ENCODE measurements at regions not wholly inside any gene's neighbourhood (a gene's known extent, or its start where the extent isn't known, plus 50 kb on each side); places are given as distances from the start of the nearest gene placed in this dataset.
A peak's percentile ranks its signal among the peaks of the same experiment; 100 is the strongest.

DNA sequence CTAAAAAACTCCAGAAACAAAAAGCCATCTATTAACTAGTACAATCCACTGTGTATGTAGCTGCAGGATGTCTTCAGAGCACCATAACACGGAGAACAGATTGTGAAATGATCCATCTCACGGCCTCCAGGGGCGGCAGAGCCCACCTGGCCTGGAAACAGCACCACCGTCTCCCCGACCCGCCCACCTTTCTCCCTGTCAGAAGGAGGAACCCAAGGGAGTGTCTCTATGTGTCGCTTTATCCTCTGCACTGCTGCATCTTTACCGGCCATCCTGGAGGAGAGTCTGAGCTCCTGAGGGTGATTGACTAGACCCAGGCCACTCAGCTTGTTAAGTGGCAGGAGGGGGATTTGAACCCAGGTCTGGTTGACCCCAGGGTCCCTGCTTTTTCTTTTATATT is 405.0 kb downstream of the MATN1 start:
- no peak for DNase-seq (ENCODE audit: low read depth)
- TF ChIP-seq, protein P1, sequence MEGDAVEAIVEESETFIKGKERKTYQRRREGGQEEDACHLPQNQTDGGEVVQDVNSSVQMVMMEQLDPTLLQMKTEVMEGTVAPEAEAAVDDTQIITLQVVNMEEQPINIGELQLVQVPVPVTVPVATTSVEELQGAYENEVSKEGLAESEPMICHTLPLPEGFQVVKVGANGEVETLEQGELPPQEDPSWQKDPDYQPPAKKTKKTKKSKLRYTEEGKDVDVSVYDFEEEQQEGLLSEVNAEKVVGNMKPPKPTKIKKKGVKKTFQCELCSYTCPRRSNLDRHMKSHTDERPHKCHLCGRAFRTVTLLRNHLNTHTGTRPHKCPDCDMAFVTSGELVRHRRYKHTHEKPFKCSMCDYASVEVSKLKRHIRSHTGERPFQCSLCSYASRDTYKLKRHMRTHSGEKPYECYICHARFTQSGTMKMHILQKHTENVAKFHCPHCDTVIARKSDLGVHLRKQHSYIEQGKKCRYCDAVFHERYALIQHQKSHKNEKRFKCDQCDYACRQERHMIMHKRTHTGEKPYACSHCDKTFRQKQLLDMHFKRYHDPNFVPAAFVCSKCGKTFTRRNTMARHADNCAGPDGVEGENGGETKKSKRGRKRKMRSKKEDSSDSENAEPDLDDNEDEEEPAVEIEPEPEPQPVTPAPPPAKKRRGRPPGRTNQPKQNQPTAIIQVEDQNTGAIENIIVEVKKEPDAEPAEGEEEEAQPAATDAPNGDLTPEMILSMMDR (conservative IDR thresholded peaks at IDR 0.05; ENCODE audit: low read depth, low read length), result no peak

DNA sequence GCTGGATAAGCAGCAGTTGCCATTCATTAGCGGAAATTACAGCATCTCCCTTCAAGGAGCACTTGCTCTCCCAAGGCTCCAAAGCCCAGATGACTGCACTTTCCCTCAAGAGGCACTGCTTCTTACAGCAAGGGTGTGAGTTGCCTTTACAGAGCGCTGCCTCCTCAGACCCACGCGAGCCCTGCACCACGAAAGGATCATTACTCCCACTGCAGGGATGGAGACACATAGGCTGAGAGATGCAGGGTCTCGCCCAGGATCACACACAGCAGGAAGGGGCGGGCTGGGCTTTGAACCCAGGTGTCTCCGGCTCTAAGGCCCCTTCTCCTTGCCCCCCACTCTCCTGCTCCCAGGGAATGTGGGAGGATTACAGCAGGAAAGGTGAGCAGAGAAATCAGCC is 405.5 kb downstream of the MATN1 start:
- no peak for DNase-seq (ENCODE audit: low read depth)
- TF ChIP-seq, protein P1 (conservative IDR thresholded peaks at IDR 0.05; ENCODE audit: low read depth, low read length), result no peak
- no peak overlapping the region for H3K4me3 ChIP-seq (ENCODE audit: low read depth, low read length)

More for the DNA sequence above, 405.0 kb downstream of the MATN1 start:
- no peak overlapping the region for H3K4me3 ChIP-seq (ENCODE audit: low read depth, low read length)

GRCh38 chr1:30316056-30316455 is 407.3 kb downstream of the MATN1 start:
- TF ChIP-seq, protein P1 (conservative IDR thresholded peaks at IDR 0.05; ENCODE audit: low read depth, low read length), result no peak
- no peak overlapping the region for H3K4me3 ChIP-seq (ENCODE audit: low read depth, low read length)
- no peak for DNase-seq (ENCODE audit: low read depth)

GRCh38 chr1:30315185-30315960 is 408.0 kb downstream of the MATN1 start:
- TF ChIP-seq, protein P1 (conservative IDR thresholded peaks at IDR 0.05; ENCODE audit: low read depth, low read length), result no peak
- peak; percentile 4 for DNase-seq (ENCODE audit: low read depth)

GRCh38 chr1:30314591-30314990 is 408.8 kb downstream of the MATN1 start:
- TF ChIP-seq, protein P1 (conservative IDR thresholded peaks at IDR 0.05; ENCODE audit: low read depth, low read length), result no peak
- no peak for DNase-seq (ENCODE audit: low read depth)
- no peak overlapping the region for H3K4me3 ChIP-seq (ENCODE audit: low read depth, low read length)

More at GRCh38 chr1:30315185-30315960, 408.0 kb downstream of the MATN1 start:
- H3K4me3 ChIP-seq (ENCODE audit: low read depth, low read length), result no peak overlapping the region

GRCh38 chr1:30313584-30313983 is 409.8 kb downstream of the MATN1 start:
- TF ChIP-seq, protein P1 (conservative IDR thresholded peaks at IDR 0.05; ENCODE audit: low read depth, low read length), result no peak
- H3K4me3 ChIP-seq (ENCODE audit: low read depth, low read length), result no peak overlapping the region
- no peak for DNase-seq (ENCODE audit: low read depth)

DNA sequence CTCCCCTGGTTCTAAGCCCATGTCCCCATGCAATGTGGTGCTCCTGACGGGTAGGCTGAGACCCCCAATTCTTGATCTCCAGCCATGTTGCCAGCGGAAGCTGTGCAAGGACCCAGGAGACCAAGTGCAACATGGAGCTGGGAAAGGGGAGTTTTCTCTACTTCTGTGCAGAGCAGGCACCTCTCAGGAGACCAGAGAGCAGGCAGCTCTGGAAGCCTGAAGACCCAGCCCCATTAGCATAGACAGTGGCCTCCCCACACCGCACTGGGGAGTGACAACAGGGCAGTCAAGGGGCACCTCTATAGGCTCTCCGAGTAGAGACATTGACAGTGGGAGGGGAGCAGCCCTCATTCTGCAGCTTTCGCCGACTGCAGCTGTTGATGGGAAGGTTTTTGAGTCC is 410.2 kb downstream of the MATN1 start:
- no peak overlapping the region for H3K4me3 ChIP-seq (ENCODE audit: low read depth, low read length)
- DNase-seq (ENCODE audit: low read depth), result no peak
- TF ChIP-seq, protein P1 (conservative IDR thresholded peaks at IDR 0.05; ENCODE audit: low read depth, low read length), result no peak

All from choroid plexus epithelial cell (primary cell).